ENCODE measurements at regions not wholly inside any gene's neighbourhood (a gene's known extent, or its start where the extent isn't known, plus 50 kb on each side); places are given as distances from the start of the nearest gene placed in this dataset.

GRCh38 chr4:11590132-11590531 is 161.4 kb upstream of the HS3ST1 start:
- H2AFZ ChIP-seq (ENCODE audit: insufficient read depth, low read depth, low read length, poor library complexity, severe bottlenecking), result no peak overlapping the region
- Mint-ChIP-seq H3K4me1 (no peaks in the 10 kb centered on the region), H3K27me3 (peaks cover 6% of the 10 kb centered on the region), H3K4me3 (no peak overlapping the region), H3K9me3 (ENCODE audit: insufficient read depth) (no peaks in the 10 kb centered on the region), H3K27ac (no peak overlapping the region)
- H3K4me1 ChIP-seq (ENCODE audit: control insufficient read depth in 2 of 2, insufficient read depth in 2 of 2, low read length in 2 of 2), result no peaks in the 10 kb centered on the region
- POLR2A ChIA-PET, result no interaction called here
- H3K4me3 ChIP-seq (ENCODE audit: control extremely low read depth in 1 of 5, extremely low read depth in 1 of 5, insufficient read depth in 1 of 5, low read depth in 2 of 5, low read length in 4 of 5), result no peak overlapping the region
- no CpG with 5 or more reads among the region's 2 CpGs for WGBS (ENCODE audit: insufficient coverage)
- H3K36me3 ChIP-seq (replicated peaks in 1 of 2; ENCODE audit: control extremely low read depth in 1 of 2, control insufficient read depth in 1 of 2, extremely low read depth in 1 of 2, insufficient read depth in 2 of 2, low read length in 1 of 2), result no peaks in the 10 kb centered on the region
- no peak for TF ChIP-seq CTCF (IDR thresholded peaks at IDR 0.05)
- no peak for TF ChIP-seq EZH2 (IDR thresholded peaks at IDR 0.05; ENCODE audit: borderline replicate concordance, insufficient read depth, low read depth, low read length, poor library complexity, severe bottlenecking)
- intact Hi-C loops (cut with micrococcal nuclease), result no loop called here
- H3K9ac ChIP-seq (ENCODE audit: low read length), result no peak overlapping the region
- no peaks in the 10 kb centered on the region for H3K9me3 ChIP-seq (ENCODE audit: control extremely low read depth in 1 of 3, control insufficient read depth in 2 of 3, insufficient read depth in 1 of 3, low read length in 2 of 3)
- CTCF ChIA-PET, result no interaction called here
- ATAC-seq (ENCODE audit: low read depth) (no peak), DNase-seq (no peak)
- no peak overlapping the region for H3K27ac ChIP-seq (ENCODE audit: low read length in 2 of 2)
- H3K79me2 ChIP-seq (ENCODE audit: control insufficient read depth, insufficient read depth, low read length), result no peaks in the 10 kb centered on the region
- no peaks in the 10 kb centered on the region for H4K20me1 ChIP-seq (ENCODE audit: control insufficient read depth, insufficient read depth, low read length, poor library complexity, severe bottlenecking)
- H3K4me2 ChIP-seq (replicated peaks; ENCODE audit: low read depth, low read length, poor library complexity, severe bottlenecking), result no peak overlapping the region
- H3K27me3 ChIP-seq (replicated peaks in 1 of 4; ENCODE audit: control extremely low read depth in 1 of 4, control insufficient read depth in 3 of 4, insufficient read depth in 4 of 4, low read length in 3 of 4), result no peaks in the 10 kb centered on the region

- no peak overlapping the region for H2AFZ ChIP-seq (ENCODE audit: insufficient read depth, low read depth, low read length, poor library complexity, severe bottlenecking)
- no peak overlapping the region for H3K27ac ChIP-seq (ENCODE audit: low read length in 2 of 2)
- Mint-ChIP-seq H3K4me1 (no peaks in the 10 kb centered on the region), H3K27ac (no peak overlapping the region), H3K4me3 (no peak overlapping the region), H3K27me3 (peaks cover 6% of the 10 kb centered on the region), H3K9me3 (ENCODE audit: insufficient read depth) (no peaks in the 10 kb centered on the region)
- no peak for TF ChIP-seq CTCF (IDR thresholded peaks at IDR 0.05)
- TF ChIP-seq EZH2 (IDR thresholded peaks at IDR 0.05; ENCODE audit: borderline replicate concordance, insufficient read depth, low read depth, low read length, poor library complexity, severe bottlenecking), result no peak
- H3K4me1 ChIP-seq (ENCODE audit: control insufficient read depth in 2 of 2, insufficient read depth in 2 of 2, low read length in 2 of 2), result no peaks in the 10 kb centered on the region
- intact Hi-C loops (cut with micrococcal nuclease), result no loop called here
- H3K9me3 ChIP-seq (ENCODE audit: control extremely low read depth in 1 of 3, control insufficient read depth in 2 of 3, insufficient read depth in 1 of 3, low read length in 2 of 3), result no peaks in the 10 kb centered on the region
- no peak overlapping the region for H3K4me3 ChIP-seq (ENCODE audit: control extremely low read depth in 1 of 5, extremely low read depth in 1 of 5, insufficient read depth in 1 of 5, low read depth in 2 of 5, low read length in 4 of 5)
- H3K79me2 ChIP-seq (ENCODE audit: control insufficient read depth, insufficient read depth, low read length), result no peaks in the 10 kb centered on the region
- H3K4me2 ChIP-seq (replicated peaks; ENCODE audit: low read depth, low read length, poor library complexity, severe bottlenecking), result no peak overlapping the region
- no peak overlapping the region for H3K9ac ChIP-seq (ENCODE audit: low read length)
- H4K20me1 ChIP-seq (ENCODE audit: control insufficient read depth, insufficient read depth, low read length, poor library complexity, severe bottlenecking), result no peaks in the 10 kb centered on the region
- DNase-seq (no peak), ATAC-seq (ENCODE audit: low read depth) (no peak)
- CTCF ChIA-PET, result no interaction called here
- POLR2A ChIA-PET, result no interaction called here
- no peaks in the 10 kb centered on the region for H3K36me3 ChIP-seq (replicated peaks in 1 of 2; ENCODE audit: control extremely low read depth in 1 of 2, control insufficient read depth in 1 of 2, extremely low read depth in 1 of 2, insufficient read depth in 2 of 2, low read length in 1 of 2)
- 86% methylated on average over 1 of the region's 1 CpG for WGBS (ENCODE audit: insufficient coverage)
- no peaks in the 10 kb centered on the region for H3K27me3 ChIP-seq (replicated peaks in 1 of 4; ENCODE audit: control extremely low read depth in 1 of 4, control insufficient read depth in 3 of 4, insufficient read depth in 4 of 4, low read length in 3 of 4)
Measured at GRCh38 chr4:11589676-11590075, 161.0 kb upstream of the HS3ST1 start.

Data from B cell (primary cell).